SK-N-SH (cell line): ENCODE measurements at regions not wholly inside any gene's neighbourhood (a gene's known extent, or its start where the extent isn't known, plus 50 kb on each side); places are given as distances from the start of the nearest gene placed in this dataset.

ENCODE experiments used
- CTCF ChIA-PET: fragments of 300-600, 350-600 bp; formaldehyde crosslinking; extraction: SDS; loops from one replicate; lab custom pipeline; 2021; lab: Yijun Ruan, JAX
- POLR2A ChIA-PET: fragments of 350-600 bp; sonication (Branson Sonifier 250); formaldehyde crosslinking; extraction: SDS; loops from one replicate; lab custom pipeline; 2020; ENCODE audit warnings: antibody characterized with exemption, inconsistent platforms; lab: Yijun Ruan, JAX
- DNase-seq: peaks from one replicate; pipeline ENCODE4 v3.0.0; 2012
- H2AFZ ChIP-seq: fragments of 200-600 bp; sonication (generic); 2 replicates; pipeline ENCODE4 v1.8.1; 2016; ENCODE audit warnings: antibody characterized with exemption, mild to moderate bottlenecking, low read depth
- H3F3A ChIP-seq: fragments of 200-600 bp; sonication (generic); replicated peaks from 2 replicates; pipeline ENCODE3; 2016; ENCODE audit warnings: antibody characterized with exemption, mild to moderate bottlenecking; ENCODE audit not compliant: insufficient read depth
- H3K27ac ChIP-seq, 2 experiments: fragments of 200-500 bp in 1 of 2; fragments of 200-600 bp in 1 of 2; sonication (Bioruptor generic) in 1 of 2; sonication (generic), shearing (Covaris generic) in 1 of 2; 2 replicates each; pipeline versions ENCODE4 v1.5.1 to v1.6.1; 2014 to 2016; ENCODE audit warnings: low read depth in 2 of 2, inconsistent platforms in 1 of 2, low read length in 1 of 2, mild to moderate bottlenecking in 1 of 2, mixed read lengths in 1 of 2
- H3K27me3 ChIP-seq: fragments of 200-600 bp; sonication (generic), shearing (Covaris generic); 2 replicates; pipeline ENCODE4 v1.6.1; 2016; ENCODE audit warnings: mixed run types; ENCODE audit not compliant: insufficient read depth
- H3K36me3 ChIP-seq, 2 experiments: fragments of 200-500 bp in 1 of 2; fragments of 200-600 bp in 1 of 2; sonication (Bioruptor generic) in 1 of 2; sonication (generic) in 1 of 2; replicated peaks in 1 of 2; 2 replicates each; pipeline versions ENCODE3 to v1.5.1; 2014 to 2016; ENCODE audit warnings: low read length in 1 of 2, mild to moderate bottlenecking in 1 of 2; ENCODE audit not compliant: insufficient read depth in 2 of 2, control insufficient read depth in 1 of 2
- H3K4me1 ChIP-seq, 2 experiments: fragments of 200-500 bp in 1 of 2; fragments of 200-600 bp in 1 of 2; sonication (Bioruptor generic) in 1 of 2; sonication (generic), shearing (Covaris generic) in 1 of 2; 2 replicates each; pipeline versions ENCODE4 v1.5.1 to v1.6.1; 2014 to 2016; ENCODE audit warnings: low read depth in 1 of 2, low read length in 1 of 2, mixed run types in 1 of 2; ENCODE audit not compliant: insufficient read depth in 2 of 2, control insufficient read depth in 1 of 2
- H3K4me2 ChIP-seq: fragments of 200-600 bp; sonication (generic), shearing (Covaris generic); 2 replicates; pipeline ENCODE4 v1.6.1; 2017; ENCODE audit warnings: mixed run types
- H3K4me3 ChIP-seq, 2 experiments: fragments of 200-500 bp in 1 of 2; fragments of 200-600 bp in 1 of 2; sonication (Bioruptor generic) in 1 of 2; sonication (generic), shearing (Covaris generic) in 1 of 2; 2 replicates each; pipeline versions ENCODE4 v1.5.1 to v1.8.1; 2014 to 2016; ENCODE audit warnings: low read depth in 2 of 2, inconsistent platforms in 1 of 2, low read length in 1 of 2, mild to moderate bottlenecking in 1 of 2, mixed read lengths in 1 of 2, moderate library complexity in 1 of 2
- H3K79me2 ChIP-seq: fragments of 200-600 bp; sonication (generic); 2 replicates; pipeline ENCODE4 v1.8.1; 2017; ENCODE audit warnings: mild to moderate bottlenecking; ENCODE audit not compliant: insufficient read depth
- H3K9ac ChIP-seq: fragments of 200-600 bp; sonication (generic); 2 replicates; pipeline ENCODE4 v1.6.1; 2017; ENCODE audit warnings: mixed run types
- H3K9me2 ChIP-seq: fragments of 200-600 bp; sonication (generic); 2 replicates; pipeline ENCODE4 v1.6.1; 2017; ENCODE audit warnings: mixed run types
- H3K9me3 ChIP-seq: fragments of 200-600 bp; sonication (generic); 2 replicates; pipeline ENCODE4 v1.6.1; 2017; ENCODE audit warnings: mixed run types, mild to moderate bottlenecking, moderate library complexity
- H4K20me1 ChIP-seq: fragments of 200-600 bp; sonication (generic); 2 replicates; pipeline ENCODE4 v1.6.1; 2017; ENCODE audit warnings: mild to moderate bottlenecking, mixed run types; ENCODE audit not compliant: insufficient read depth
- CHD2 ChIP-seq: fragments of 150-350 bp; IDR thresholded peaks from 2 replicates; pipeline ENCODE4 v1.6.1; 2018; ENCODE audit warnings: low read length; ENCODE audit not compliant: partially characterized antibody
- CTCF ChIP-seq: fragments of 200-600 bp; sonication (generic); IDR thresholded peaks from 2 replicates; pipeline ENCODE4 v1.6.1; 2017; ENCODE audit warnings: antibody characterized with exemption, mild to moderate bottlenecking, moderate library complexity
- ELF1 ChIP-seq: IDR thresholded peaks from 2 replicates; pipeline ENCODE4 v1.4.0; 2012
- EP300 ChIP-seq, 2 experiments: IDR thresholded peaks; 2 replicates each; pipeline versions ENCODE4 v1.4.0 to v1.6.1; 2012; ENCODE audit warnings: borderline replicate concordance in 1 of 2, low read depth in 1 of 2, low read length in 1 of 2
- EZH2phosphoT487 ChIP-seq: fragments of 200-600 bp; sonication (generic); IDR thresholded peaks from 2 replicates; pipeline ENCODE4 v1.6.1; 2017; ENCODE audit warnings: low read depth, mixed run types, mild to moderate bottlenecking, antibody characterized with exemption, moderate library complexity, borderline replicate concordance
- FOXM1 ChIP-seq: IDR thresholded peaks from 2 replicates; pipeline ENCODE4 v1.4.0; 2012; ENCODE audit warnings: low read depth, mild to moderate bottlenecking
- GATA2 ChIP-seq: sonication (generic); formaldehyde crosslinking; IDR thresholded peaks from 2 replicates; pipeline ENCODE4 v1.5.0; 2020; ENCODE audit warnings: mild to moderate bottlenecking, missing genetic modification reagents
- MXI1 ChIP-seq: IDR thresholded peaks from 2 replicates; pipeline ENCODE4 v1.6.1; 2012; ENCODE audit warnings: mild to moderate bottlenecking, low read depth, low read length, improper control_type of control experiment
- NRF1 ChIP-seq: IDR thresholded peaks from 2 replicates; pipeline ENCODE4 v1.6.1; 2012; ENCODE audit warnings: low read depth, mild to moderate bottlenecking, low read length
- RAD21 ChIP-seq: IDR thresholded peaks from 2 replicates; pipeline ENCODE4 v1.6.1; 2012; ENCODE audit warnings: mild to moderate bottlenecking, low read length
- RCOR1 ChIP-seq: fragments of 150-350 bp; IDR thresholded peaks from 2 replicates; pipeline ENCODE4 v1.6.1; 2017; ENCODE audit warnings: antibody characterized with exemption, low read length
- RFX5 ChIP-seq: IDR thresholded peaks from 2 replicates; pipeline ENCODE4 v1.6.1; 2012; ENCODE audit warnings: mild to moderate bottlenecking, improper control_type of control experiment, low read length
- RXRA ChIP-seq: IDR thresholded peaks from 2 replicates; pipeline ENCODE4 v1.4.0; 2012; ENCODE audit warnings: low read depth, mild to moderate bottlenecking, borderline replicate concordance
- USF2 ChIP-seq: fragments of 150-350 bp; IDR thresholded peaks from 2 replicates; pipeline ENCODE4 v1.6.1; 2017; ENCODE audit warnings: antibody characterized with exemption, low read length, low read depth, borderline replicate concordance
- WGBS: methylation state at CpG from one replicate; pipeline ENCODE4 v1.1.6; 2017; ENCODE audit warnings: low lambda C conversion rate; 5-methylcytosine and 5-hydroxymethylcytosine counted together
- TF ChIP-seq, protein P1 (sequence below): IDR thresholded peaks from 2 replicates; pipeline ENCODE4 v1.4.0; 2012; ENCODE audit warnings: low read depth, borderline replicate concordance

DNA sequence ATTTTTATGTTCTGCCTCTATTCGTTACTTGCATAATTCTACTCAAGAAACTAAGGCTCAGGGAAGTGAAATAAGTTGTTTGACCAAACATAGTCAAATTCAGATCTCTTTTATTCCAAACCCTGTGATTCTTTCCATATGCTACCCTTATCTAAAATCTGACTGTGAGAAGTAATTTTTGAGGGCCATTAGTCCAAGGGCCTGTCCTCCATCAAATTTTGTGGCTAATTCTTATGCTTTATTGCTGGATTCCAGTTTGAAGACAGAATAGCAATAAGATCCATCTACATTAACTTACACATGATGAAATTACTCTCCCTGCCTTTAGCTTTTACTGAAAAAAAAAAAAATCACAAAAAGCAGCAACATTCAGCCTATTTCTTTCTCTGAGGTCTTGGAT is 74.0 kb downstream of the ZIC1 start:
- ChIA-PET CTCF (no interaction called here), POLR2A (no interaction called here)
- Histone ChIP-seq H3K36me3 (no peaks in the 10 kb centered on the region), H3K27me3 (no peaks in the 10 kb centered on the region), H3K9me2 (no peaks in the 10 kb centered on the region), H3K9me3 (no peaks in the 10 kb centered on the region), H3K9ac (no peak overlapping the region), H3F3A (no peaks in the 10 kb centered on the region), H4K20me1 (no peaks in the 10 kb centered on the region), H3K79me2 (no peaks in the 10 kb centered on the region), H3K4me2 (no peak overlapping the region), H3K4me1 (no peaks in the 10 kb centered on the region; a peak in 1 of 4 replicates), H3K4me3 (no peak overlapping the region), H3K27ac (peak overlapping the region in 1 of 2 experiments; percentile 34; a peak in 1 of 4 replicates), H2AFZ (no peak overlapping the region)
- peak; percentile 1 for DNase-seq
- WGBS, result 15% methylated on average over 1 of the region's 1 CpG
- TF ChIP-seq GATA2 (CRISPR knock-in tag) (peak; percentile 32), FOXM1 (no peak)

DNA sequence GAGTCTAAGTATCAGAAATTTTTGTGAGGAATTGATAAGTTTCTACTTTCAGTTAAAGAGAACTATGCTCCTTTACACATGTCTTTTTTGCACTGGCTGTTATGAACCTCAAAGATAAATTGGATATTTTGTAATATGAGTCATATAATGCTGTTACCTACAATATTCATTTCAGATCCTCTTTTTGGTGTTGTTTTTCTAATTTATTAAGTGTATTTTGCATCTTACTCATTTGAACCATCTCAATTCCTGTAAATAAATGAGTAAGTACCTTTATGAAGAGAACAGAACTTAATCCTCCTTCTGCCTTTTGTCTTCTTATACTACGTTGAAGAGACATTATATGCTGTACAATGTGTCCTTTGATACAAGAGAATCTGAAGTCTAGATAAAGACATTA is 74.4 kb downstream of the ZIC1 start:
- 7% methylated on average over 1 of the region's 1 CpG for WGBS
- Histone ChIP-seq H3K4me2 (no peak overlapping the region), H3F3A (no peaks in the 10 kb centered on the region), H2AFZ (no peak overlapping the region), H3K4me3 (no peak overlapping the region), H3K36me3 (no peaks in the 10 kb centered on the region), H3K27me3 (no peaks in the 10 kb centered on the region), H3K9me3 (no peaks in the 10 kb centered on the region), H3K79me2 (no peaks in the 10 kb centered on the region), H3K9me2 (no peaks in the 10 kb centered on the region), H3K27ac (peak overlapping the region in 1 of 2 experiments; percentile 34; a peak in 1 of 4 replicates), H4K20me1 (no peaks in the 10 kb centered on the region), H3K4me1 (no peaks in the 10 kb centered on the region; a peak in 1 of 4 replicates), H3K9ac (no peak overlapping the region)
- ChIA-PET POLR2A (no interaction called here), CTCF (no interaction called here)
- DNase-seq, result no peak
- TF ChIP-seq RAD21 (no peak), RCOR1 (no peak), ELF1 (no peak), CHD2 (no peak), CTCF (no peak), EP300 (IDR thresholded peaks at IDR 0.05; ENCODE audit: borderline replicate concordance in 1 of 2, low read depth in 1 of 2, low read length in 1 of 2) (no peak), USF2 (no peak), RFX5 (no peak), FOXM1 (no peak), NRF1 (no peak), EZH2phosphoT487 (no peak), RXRA (no peak), MXI1 (no peak), GATA2 (CRISPR knock-in tag) (no peak)
- TF ChIP-seq, protein P1, sequence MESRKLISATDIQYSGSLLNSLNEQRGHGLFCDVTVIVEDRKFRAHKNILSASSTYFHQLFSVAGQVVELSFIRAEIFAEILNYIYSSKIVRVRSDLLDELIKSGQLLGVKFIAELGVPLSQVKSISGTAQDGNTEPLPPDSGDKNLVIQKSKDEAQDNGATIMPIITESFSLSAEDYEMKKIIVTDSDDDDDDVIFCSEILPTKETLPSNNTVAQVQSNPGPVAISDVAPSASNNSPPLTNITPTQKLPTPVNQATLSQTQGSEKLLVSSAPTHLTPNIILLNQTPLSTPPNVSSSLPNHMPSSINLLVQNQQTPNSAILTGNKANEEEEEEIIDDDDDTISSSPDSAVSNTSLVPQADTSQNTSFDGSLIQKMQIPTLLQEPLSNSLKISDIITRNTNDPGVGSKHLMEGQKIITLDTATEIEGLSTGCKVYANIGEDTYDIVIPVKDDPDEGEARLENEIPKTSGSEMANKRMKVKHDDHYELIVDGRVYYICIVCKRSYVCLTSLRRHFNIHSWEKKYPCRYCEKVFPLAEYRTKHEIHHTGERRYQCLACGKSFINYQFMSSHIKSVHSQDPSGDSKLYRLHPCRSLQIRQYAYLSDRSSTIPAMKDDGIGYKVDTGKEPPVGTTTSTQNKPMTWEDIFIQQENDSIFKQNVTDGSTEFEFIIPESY, result no peak
